ENCODE measurements at regions not wholly inside any gene's neighbourhood (a gene's known extent, or its start where the extent isn't known, plus 50 kb on each side); places are given as distances from the start of the nearest gene placed in this dataset.
A peak's percentile ranks its signal among the peaks of the same experiment; 100 is the strongest.

- H3K4me3 ChIP-seq (replicated peaks; ENCODE audit: low read depth, low read length) = no peak overlapping the region
- TF ChIP-seq, protein P1, sequence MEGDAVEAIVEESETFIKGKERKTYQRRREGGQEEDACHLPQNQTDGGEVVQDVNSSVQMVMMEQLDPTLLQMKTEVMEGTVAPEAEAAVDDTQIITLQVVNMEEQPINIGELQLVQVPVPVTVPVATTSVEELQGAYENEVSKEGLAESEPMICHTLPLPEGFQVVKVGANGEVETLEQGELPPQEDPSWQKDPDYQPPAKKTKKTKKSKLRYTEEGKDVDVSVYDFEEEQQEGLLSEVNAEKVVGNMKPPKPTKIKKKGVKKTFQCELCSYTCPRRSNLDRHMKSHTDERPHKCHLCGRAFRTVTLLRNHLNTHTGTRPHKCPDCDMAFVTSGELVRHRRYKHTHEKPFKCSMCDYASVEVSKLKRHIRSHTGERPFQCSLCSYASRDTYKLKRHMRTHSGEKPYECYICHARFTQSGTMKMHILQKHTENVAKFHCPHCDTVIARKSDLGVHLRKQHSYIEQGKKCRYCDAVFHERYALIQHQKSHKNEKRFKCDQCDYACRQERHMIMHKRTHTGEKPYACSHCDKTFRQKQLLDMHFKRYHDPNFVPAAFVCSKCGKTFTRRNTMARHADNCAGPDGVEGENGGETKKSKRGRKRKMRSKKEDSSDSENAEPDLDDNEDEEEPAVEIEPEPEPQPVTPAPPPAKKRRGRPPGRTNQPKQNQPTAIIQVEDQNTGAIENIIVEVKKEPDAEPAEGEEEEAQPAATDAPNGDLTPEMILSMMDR (IDR thresholded peaks at IDR 0.05; ENCODE audit: low read length, missing control alignments) = no peak
- DNase-seq (ENCODE audit: low read depth) = no peak
Measured at GRCh38 chr5:82348784-82349425, 70.8 kb upstream of the RPS23 start.

- TF ChIP-seq, protein P1 (IDR thresholded peaks at IDR 0.05; ENCODE audit: low read length, missing control alignments) = no peak
- H3K4me3 ChIP-seq (replicated peaks; ENCODE audit: low read depth, low read length) = no peak overlapping the region
- peak; percentile 60 for DNase-seq (ENCODE audit: low read depth)
Measured at GRCh38 chr5:82347201-82347865, 69.2 kb upstream of the RPS23 start.

DNA sequence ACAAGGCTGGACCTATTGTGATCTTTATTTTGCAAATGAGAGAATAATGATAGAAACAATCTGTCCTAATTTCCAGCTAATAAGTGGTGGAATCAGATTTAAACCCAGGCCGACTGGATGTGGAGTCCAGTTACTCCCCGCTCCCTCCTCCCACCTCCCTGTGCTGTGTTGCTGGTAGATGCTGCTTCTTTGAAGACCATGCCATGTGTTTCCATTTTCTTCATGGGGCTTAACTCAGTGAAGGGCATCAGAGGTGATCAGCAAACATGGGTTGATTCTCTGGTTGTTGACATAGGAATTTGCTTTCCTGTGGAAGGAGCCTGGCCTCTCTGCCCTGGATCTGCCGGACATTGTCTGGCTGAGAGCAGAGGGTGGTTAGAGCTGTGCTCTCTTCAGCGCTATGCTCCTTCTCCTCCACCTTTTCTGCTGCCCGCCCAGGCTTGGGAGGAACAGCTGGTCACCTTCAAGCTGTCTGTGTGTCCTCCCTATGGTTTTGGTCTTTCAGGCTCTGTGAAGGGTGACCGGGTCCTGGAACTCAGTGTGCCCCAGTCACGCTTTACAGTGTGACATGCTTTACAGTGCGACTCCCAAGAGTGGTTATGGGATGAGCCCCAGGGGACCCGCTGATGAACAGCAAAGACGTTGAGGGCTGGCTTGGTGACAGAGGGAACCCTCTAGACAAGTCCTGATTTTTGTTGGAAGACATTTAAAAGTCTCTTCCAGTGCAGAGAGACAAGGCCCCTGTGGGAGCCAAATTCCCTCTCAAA, 68.4 kb upstream of the RPS23 start:
- H3K4me3 ChIP-seq (replicated peaks; ENCODE audit: low read depth, low read length) = no peak overlapping the region
- TF ChIP-seq, protein P1 (IDR thresholded peaks at IDR 0.05; ENCODE audit: low read length, missing control alignments) = no peak
- DNase-seq (ENCODE audit: low read depth) = no peak

DNA sequence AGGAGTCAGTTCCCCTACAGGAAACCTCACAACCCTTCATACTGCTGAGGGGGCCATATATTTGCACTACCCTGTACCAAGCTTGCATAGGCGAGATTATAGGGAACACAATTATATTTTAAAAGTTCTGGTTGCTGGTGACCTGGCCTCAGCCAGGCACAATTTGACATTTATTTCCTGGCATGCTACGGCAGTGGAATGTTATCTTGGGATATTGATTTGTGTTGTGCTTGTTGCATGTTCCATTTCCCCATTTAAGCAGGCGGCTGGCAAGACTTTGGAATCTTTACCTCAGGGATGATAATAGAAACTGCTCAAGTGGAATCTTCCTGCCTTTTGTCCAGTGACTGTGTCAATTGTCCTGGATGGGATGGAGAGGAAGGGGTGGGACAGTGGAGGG, 67.0 kb upstream of the RPS23 start:
- DNase-seq (ENCODE audit: low read depth) = no peak
- TF ChIP-seq, protein P1 (IDR thresholded peaks at IDR 0.05; ENCODE audit: low read length, missing control alignments) = no peak
- no peak overlapping the region for H3K4me3 ChIP-seq (replicated peaks; ENCODE audit: low read depth, low read length)

GRCh38 chr5:82341325-82341724, 63.2 kb upstream of the RPS23 start:
- no peak overlapping the region for H3K4me3 ChIP-seq (replicated peaks; ENCODE audit: low read depth, low read length)
- TF ChIP-seq, protein P1 (IDR thresholded peaks at IDR 0.05; ENCODE audit: low read length, missing control alignments) = no peak
- no peak for DNase-seq (ENCODE audit: low read depth)

GRCh38 chr5:82340799-82341198, 62.6 kb upstream of the RPS23 start:
- DNase-seq (ENCODE audit: low read depth) = no peak
- H3K4me3 ChIP-seq (replicated peaks; ENCODE audit: low read depth, low read length) = no peak overlapping the region
- TF ChIP-seq, protein P1 (IDR thresholded peaks at IDR 0.05; ENCODE audit: low read length, missing control alignments) = no peak
